Neuronal stem cell (in vitro differentiated cells): ENCODE measurements at regions not wholly inside any gene's neighbourhood (a gene's known extent, or its start where the extent isn't known, plus 50 kb on each side); places are given as distances from the start of the nearest gene placed in this dataset.

Experiments used
- DNase-seq: peaks from one replicate; pipeline ENCODE4 v3.0.0-alpha.2; 2013; ENCODE audit warnings: low spot score
- H2AFZ ChIP-seq: one replicate; pipeline ENCODE4 v1.6.1; 2013; ENCODE audit warnings: mild to moderate bottlenecking, low read length, inconsistent platforms
- H2AK5ac ChIP-seq: 2 replicates; pipeline ENCODE4 v1.6.1; 2013; ENCODE audit warnings: low read depth, mild to moderate bottlenecking, inconsistent platforms, low read length, moderate library complexity, mixed read lengths
- H2BK120ac ChIP-seq: 2 replicates; pipeline ENCODE4 v1.6.1; 2013; ENCODE audit warnings: low read depth, mild to moderate bottlenecking, inconsistent platforms, low read length, moderate library complexity, mixed read lengths
- H2BK12ac ChIP-seq: one replicate; pipeline ENCODE4 v1.6.1; 2013; ENCODE audit warnings: low read length, inconsistent platforms
- H2BK15ac ChIP-seq: 2 replicates; pipeline ENCODE4 v1.6.1; 2013; ENCODE audit warnings: mild to moderate bottlenecking, low read length, inconsistent platforms, mixed read lengths
- H2BK5ac ChIP-seq: one replicate; pipeline ENCODE4 v1.6.1; 2013; ENCODE audit warnings: inconsistent platforms, mild to moderate bottlenecking, low read length, moderate library complexity
- H3K14ac ChIP-seq: one replicate; pipeline ENCODE4 v1.6.1; 2013; ENCODE audit warnings: low read length, inconsistent platforms
- H3K18ac ChIP-seq: 2 replicates; pipeline ENCODE4 v1.6.1; 2013; ENCODE audit warnings: low read length, inconsistent platforms
- H3K23ac ChIP-seq: 2 replicates; pipeline ENCODE4 v1.6.1; 2013; ENCODE audit warnings: low read depth, mild to moderate bottlenecking, mixed read lengths, low read length, inconsistent platforms; ENCODE audit not compliant: poor library complexity
- H3K27ac ChIP-seq: replicated peaks from 3 replicates; pipeline ENCODE4 v1.5.1; 2013; ENCODE audit warnings: low read length, inconsistent platforms
- H3K27me3 ChIP-seq, 3 experiments: 2 replicates each; pipeline ENCODE4 v1.6.1; 2013; ENCODE audit warnings: low read length in 3 of 3, mild to moderate bottlenecking in 2 of 3, inconsistent platforms in 1 of 3, low read depth in 1 of 3, mixed read lengths in 1 of 3, moderate library complexity in 1 of 3; ENCODE audit not compliant: control insufficient read depth in 3 of 3, insufficient read depth in 3 of 3
- H3K36me3 ChIP-seq, 2 donors: replicated peaks in 1 of 2; 2 replicates each; pipeline ENCODE4 v1.6.1; 2013; ENCODE audit warnings: low read length in 2 of 2; ENCODE audit not compliant: control insufficient read depth in 2 of 2, insufficient read depth in 2 of 2
- H3K4ac ChIP-seq: 2 replicates; pipeline ENCODE4 v1.6.1; 2013; ENCODE audit warnings: inconsistent platforms, mild to moderate bottlenecking, low read length, moderate library complexity
- H3K4me1 ChIP-seq, 2 donors: 1 replicate in 1 of 2; 2 replicates in 1 of 2; pipeline ENCODE4 v1.6.1; 2013; ENCODE audit warnings: low read length in 2 of 2, low read depth in 1 of 2; ENCODE audit not compliant: control insufficient read depth in 2 of 2, insufficient read depth in 1 of 2
- H3K4me2 ChIP-seq: one replicate; pipeline ENCODE4 v1.6.1; 2013; ENCODE audit warnings: mild to moderate bottlenecking, low read length, inconsistent platforms; ENCODE audit not compliant: insufficient read depth, poor library complexity, severe bottlenecking
- H3K4me3 ChIP-seq, 2 donors: 2 replicates each; pipeline ENCODE4 v1.5.1; 2013; ENCODE audit warnings: low read length in 2 of 2, mild to moderate bottlenecking in 2 of 2, inconsistent platforms in 1 of 2, moderate library complexity in 1 of 2
- H3K79me1 ChIP-seq: one replicate; pipeline ENCODE4 v1.6.1; 2013; ENCODE audit warnings: low read depth, mild to moderate bottlenecking, inconsistent platforms, low read length, moderate library complexity
- H3K9ac ChIP-seq: one replicate; pipeline ENCODE4 v1.6.1; 2013; ENCODE audit warnings: mild to moderate bottlenecking, low read depth, low read length, inconsistent platforms; ENCODE audit not compliant: poor library complexity
- H3K9me3 ChIP-seq, 2 donors: replicated peaks in 1 of 2; 2 replicates each; pipeline versions ENCODE3 to v1.6.1; 2013; ENCODE audit warnings: low read length in 2 of 2, mild to moderate bottlenecking in 2 of 2, inconsistent platforms in 1 of 2, low read depth in 1 of 2, mixed read lengths in 1 of 2, moderate library complexity in 1 of 2; ENCODE audit not compliant: control insufficient read depth in 2 of 2, insufficient read depth in 1 of 2
- H4K8ac ChIP-seq: one replicate; pipeline ENCODE4 v1.6.1; 2013; ENCODE audit warnings: low read depth, mild to moderate bottlenecking, inconsistent platforms, low read length, moderate library complexity
- H4K91ac ChIP-seq: one replicate; pipeline ENCODE4 v1.6.1; 2013; ENCODE audit warnings: low read length, low read depth, mild to moderate bottlenecking, inconsistent platforms; ENCODE audit not compliant: poor library complexity
- WGBS, 2 donors: extraction: QIAGEN DNeasy Blood & Tissue Kit; methylation state at CpG; one replicate each; pipeline ENCODE4 v1.1.7; 2013; ENCODE audit warnings: missing lambda C conversion rate in 2 of 2, mixed read lengths in 1 of 2; ENCODE audit not compliant: insufficient read length in 2 of 2, insufficient replicate concordance in 1 of 2; ENCODE audit errors: extremely low coverage in 2 of 2; 5-methylcytosine and 5-hydroxymethylcytosine counted together

DNA sequence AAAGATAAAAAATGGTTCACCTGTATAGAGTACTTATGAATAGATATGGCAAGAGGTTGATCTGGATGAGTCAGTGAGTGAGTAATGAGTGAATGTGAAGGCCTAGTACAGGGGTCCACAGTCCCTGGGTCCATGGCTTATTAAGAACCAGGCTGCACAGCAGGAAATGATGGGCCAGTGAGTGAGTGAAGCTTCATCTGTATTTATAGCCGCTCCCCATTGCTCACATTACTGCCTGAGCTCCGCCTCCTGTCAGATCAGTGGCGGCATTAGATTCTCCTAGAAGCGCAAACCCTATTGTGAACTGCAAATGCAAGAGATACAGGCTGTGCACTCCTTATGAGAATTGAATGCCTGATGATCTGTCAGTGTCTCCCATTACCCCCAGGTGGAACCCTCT lies 307.7 kb upstream of the ZNF608 start:
- Histone ChIP-seq H3K4me2 (no peak overlapping the region), H2BK12ac (no peak overlapping the region), H2AK5ac (no peak overlapping the region), H3K27ac (no peak overlapping the region), H3K9me3 (no peaks in the 10 kb centered on the region), H4K8ac (no peak overlapping the region), H2BK5ac (no peak overlapping the region), H2BK15ac (no peak overlapping the region), H3K23ac (no peak overlapping the region), H3K4me1 (peaks cover 10 to 27% of the 10 kb centered on the region in 2 donors), H2AFZ (no peak overlapping the region), H3K9ac (no peak overlapping the region), H3K27me3 (no peaks in the 10 kb centered on the region), H3K18ac (no peak overlapping the region), H3K4me3 (no peak overlapping the region), H3K36me3 (no peaks in the 10 kb centered on the region), H3K79me1 (no peaks in the 10 kb centered on the region), H4K91ac (no peak overlapping the region), H2BK120ac (no peak overlapping the region), H3K4ac (no peak overlapping the region), H3K14ac (no peak overlapping the region)
- WGBS, 2 donors, result no CpG with 5 or more reads among the region's 4 CpGs
- no peak for DNase-seq

DNA sequence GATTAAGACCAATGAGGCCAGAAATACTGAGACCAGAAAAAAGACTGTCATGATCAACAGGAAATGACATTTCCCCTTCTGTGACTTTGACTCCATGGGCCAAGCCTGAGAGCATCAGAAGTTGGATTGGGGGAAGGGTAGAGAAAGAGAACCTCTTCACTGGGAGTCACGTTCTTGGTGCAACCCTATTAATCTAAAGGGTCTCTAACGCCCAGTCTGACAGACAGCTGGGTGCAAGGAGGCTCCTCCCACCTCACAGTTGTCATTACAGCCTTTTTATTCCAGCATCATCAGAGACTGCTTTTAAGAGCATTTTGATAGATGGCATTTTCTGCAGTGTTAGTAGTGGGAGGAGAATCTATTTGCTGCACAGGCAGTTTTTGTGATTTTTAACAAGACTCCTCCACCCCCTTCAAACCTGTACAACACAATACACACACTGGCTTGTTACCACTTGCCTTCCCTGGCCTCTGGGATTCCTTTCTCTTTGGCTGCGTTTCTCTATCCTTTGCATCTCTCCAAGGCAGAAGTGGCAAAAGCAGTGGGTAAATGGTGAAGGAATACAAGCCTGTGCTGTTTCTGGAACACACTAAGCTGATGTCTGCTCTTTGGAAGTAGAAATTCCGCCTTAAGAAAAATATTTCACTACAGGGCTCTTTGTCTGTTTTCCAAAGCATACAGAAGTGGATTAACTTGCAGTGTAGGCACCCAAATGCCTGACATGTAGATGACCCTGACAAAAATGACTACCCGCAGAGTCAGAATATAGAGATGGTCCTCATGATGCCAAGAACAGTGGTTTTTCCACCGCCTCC lies 310.4 kb upstream of the ZNF608 start:
- Histone ChIP-seq H4K8ac (no peak overlapping the region), H2BK5ac (no peak overlapping the region), H3K4me3 (no peak overlapping the region), H2BK12ac (no peak overlapping the region), H3K79me1 (no peaks in the 10 kb centered on the region), H2BK120ac (no peak overlapping the region), H3K27ac (peak overlapping the region; percentile 55), H3K18ac (no peak overlapping the region), H2BK15ac (no peak overlapping the region), H2AK5ac (no peak overlapping the region), H3K9ac (no peak overlapping the region), H3K4me1 (peaks cover 15 to 37% of the 10 kb centered on the region in 2 donors), H3K14ac (no peak overlapping the region), H3K23ac (no peak overlapping the region), H2AFZ (peak overlapping the region; percentile 2), H4K91ac (no peak overlapping the region), H3K4me2 (no peak overlapping the region), H3K27me3 (no peaks in the 10 kb centered on the region), H3K9me3 (no peaks in the 10 kb centered on the region), H3K36me3 (no peaks in the 10 kb centered on the region), H3K4ac (no peak overlapping the region)
- WGBS, 2 donors, result no CpG with 5 or more reads among the region's 6 CpGs
- DNase-seq, result no peak

DNA sequence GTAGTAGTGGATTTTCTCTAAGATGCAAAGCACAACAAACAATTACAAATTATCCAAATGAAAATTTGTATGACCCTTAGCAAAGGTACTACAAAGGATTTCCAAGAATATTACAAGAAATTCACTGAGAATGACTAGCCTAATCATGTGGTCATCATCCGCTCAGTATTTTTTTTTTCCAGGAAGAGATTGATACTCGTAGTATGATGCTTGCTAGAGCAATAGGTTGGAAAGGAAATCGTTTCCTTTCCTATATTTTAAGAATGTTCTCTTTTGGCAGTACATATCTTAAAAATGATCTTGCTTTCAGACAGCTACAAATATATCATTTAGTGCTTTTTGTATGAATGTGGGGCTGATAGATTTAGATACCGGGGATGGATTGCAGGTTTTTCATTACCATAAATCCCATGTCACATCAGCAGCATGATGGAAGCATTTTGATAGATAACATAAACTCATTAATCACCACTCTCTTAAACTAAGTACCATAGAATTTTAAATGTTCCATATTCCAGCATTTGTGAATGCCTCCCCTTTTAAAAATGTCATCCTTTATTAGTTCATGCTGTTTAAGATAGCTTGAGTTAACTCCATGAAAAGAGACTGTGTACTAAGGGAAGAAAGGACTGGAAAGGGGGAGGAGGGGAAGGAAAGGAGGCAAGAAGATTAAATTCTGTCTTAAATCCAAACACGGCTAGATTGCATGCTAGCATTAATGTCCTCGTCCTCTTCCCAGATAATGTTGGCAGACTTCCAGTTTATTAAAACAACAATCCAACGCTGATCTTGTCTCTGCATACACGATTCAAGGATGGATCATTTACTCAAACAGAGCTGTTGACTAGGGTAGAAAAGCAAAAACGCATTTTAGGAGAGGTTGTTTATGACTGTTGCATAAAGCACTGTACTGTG lies 311.7 kb upstream of the ZNF608 start:
- WGBS, 2 donors, result no CpG with 5 or more reads among the region's 9 CpGs
- Histone ChIP-seq H4K91ac (no peak overlapping the region), H3K4me3 (no peak overlapping the region), H2BK120ac (no peak overlapping the region), H2AFZ (no peak overlapping the region), H2BK15ac (no peak overlapping the region), H3K27me3 (no peaks in the 10 kb centered on the region), H3K9me3 (no peaks in the 10 kb centered on the region), H2BK5ac (no peak overlapping the region), H3K79me1 (no peaks in the 10 kb centered on the region), H3K9ac (no peak overlapping the region), H3K18ac (no peak overlapping the region), H2BK12ac (no peak overlapping the region), H3K14ac (no peak overlapping the region), H4K8ac (no peak overlapping the region), H3K27ac (no peak overlapping the region), H3K4me2 (no peak overlapping the region), H3K23ac (no peak overlapping the region), H3K4ac (no peak overlapping the region), H2AK5ac (no peak overlapping the region), H3K36me3 (no peaks in the 10 kb centered on the region), H3K4me1 (peaks cover 15 to 37% of the 10 kb centered on the region in 2 donors)
- no peak for DNase-seq
